NCI-H748 (cell line): ENCODE measurements at regions not wholly inside any gene's neighbourhood (a gene's known extent, or its start where the extent isn't known, plus 50 kb on each side); places are given as distances from the start of the nearest gene placed in this dataset.
"Not testable (repeated sequence)": the region's sequence is repeated elsewhere in the genome, so short reads cannot be mapped to it uniquely, and the experiment has no call there.

ENCODE experiments used
- DNase-seq: peaks from one replicate; lab custom pipeline; 2025; ENCODE audit not compliant: unreplicated experiment; lab: John Stamatoyannopoulos, UW

- DNase-seq = no peak
Measured at GRCh38 chr9:115444959-115445358, 327.0 kb upstream of the TNC start.

DNA sequence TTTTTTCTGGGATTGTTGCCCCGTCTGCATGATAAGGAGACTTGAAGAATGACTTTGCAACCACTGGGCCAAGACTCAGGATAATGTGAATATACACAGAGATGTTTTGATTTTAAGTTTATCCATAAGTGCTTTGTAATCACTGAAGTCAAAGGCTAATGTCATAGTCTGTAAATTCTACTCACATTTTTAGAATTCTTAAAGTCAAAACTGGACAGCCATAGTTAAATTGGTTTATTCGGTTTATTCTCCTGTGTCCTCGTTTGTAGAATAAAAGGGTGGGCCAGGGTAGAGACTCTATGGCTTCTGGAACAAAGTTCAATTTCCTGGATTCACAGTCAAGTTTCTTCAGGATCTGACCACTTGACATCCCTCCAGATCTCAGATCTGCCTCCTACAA is 327.7 kb upstream of the TNC start:
- DNase-seq = no peak

DNA sequence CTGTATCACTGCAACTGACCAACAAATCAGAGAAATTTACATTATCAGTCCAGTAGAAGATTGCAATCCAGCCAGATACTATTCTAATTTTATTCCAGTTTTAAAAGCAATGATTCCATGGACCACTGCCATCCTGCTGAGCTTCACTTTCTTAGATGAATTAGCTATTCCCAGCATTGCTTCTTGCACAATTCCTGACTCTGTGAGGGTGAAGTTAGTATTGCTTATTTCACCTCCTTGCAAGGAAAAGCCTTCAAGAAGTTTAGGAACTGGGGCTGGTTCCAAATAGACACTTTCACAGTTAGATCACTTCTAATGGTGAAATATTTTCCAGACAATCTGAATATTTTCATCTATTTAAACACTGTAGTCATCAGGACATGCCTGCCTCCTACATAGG is 338.6 kb upstream of the TNC start:
- no peak for DNase-seq

DNA sequence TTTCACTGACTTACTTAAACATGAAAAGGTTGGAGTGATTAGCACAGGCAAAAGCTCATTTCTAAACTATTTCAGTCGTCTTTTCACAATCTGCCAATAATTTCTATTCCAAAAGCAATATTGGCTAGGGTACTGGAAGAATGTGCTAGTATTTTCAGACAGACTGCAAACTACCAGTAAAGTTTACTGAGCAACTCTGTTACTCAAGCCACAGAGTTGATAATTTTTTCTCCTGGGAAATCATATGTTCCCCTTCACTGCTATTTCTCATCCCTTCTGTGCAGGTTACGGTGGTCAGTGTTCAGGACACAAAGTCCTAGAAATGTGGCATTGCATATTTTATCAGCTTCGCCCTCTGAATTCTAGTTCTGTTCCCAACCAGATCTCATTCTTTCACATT is 343.3 kb upstream of the TNC start:
- DNase-seq = no peak

- no peak for DNase-seq
Measured at GRCh38 chr9:115462623-115463022, 344.7 kb upstream of the TNC start.

- no peak for DNase-seq
Measured at GRCh38 chr9:115466756-115467155, 348.8 kb upstream of the TNC start.

GRCh38 chr9:115469841-115470240 is 351.9 kb upstream of the TNC start:
- DNase-seq = no peak

GRCh38 chr9:115473032-115473431 is 355.1 kb upstream of the TNC start:
- not testable (repeated sequence) for DNase-seq

- DNase-seq = no peak
Measured at GRCh38 chr9:115481769-115482168, 363.8 kb upstream of the TNC start.

GRCh38 chr9:115482747-115483146 is 364.8 kb upstream of the TNC start:
- no peak for DNase-seq

DNA sequence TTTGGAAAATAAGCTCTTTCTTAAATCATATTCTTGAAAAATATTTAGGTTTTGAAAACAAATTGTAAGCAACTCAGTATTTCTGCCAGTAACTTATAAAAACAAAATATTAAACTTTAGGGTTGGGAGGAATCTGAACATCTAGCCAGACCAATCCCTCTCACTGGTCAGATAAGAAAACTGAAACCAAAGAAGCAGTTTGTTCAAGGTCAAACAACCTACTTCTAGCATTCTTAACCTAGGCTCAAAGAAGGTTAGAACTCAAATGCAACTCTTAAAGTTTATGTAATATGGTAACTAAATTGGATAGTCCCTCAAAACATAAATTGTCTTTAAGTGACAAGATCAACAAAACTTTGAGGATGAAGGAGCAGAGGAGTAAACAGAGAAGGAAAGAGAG is 374.9 kb upstream of the TNC start:
- DNase-seq = no peak

GRCh38 chr9:115494393-115494792 is 376.4 kb upstream of the TNC start:
- no peak for DNase-seq

GRCh38 chr9:115495052-115495635 is 377.2 kb upstream of the TNC start:
- peak; percentile 80 for DNase-seq

- DNase-seq = no peak
Measured at GRCh38 chr9:115495836-115496235, 377.9 kb upstream of the TNC start.

DNA sequence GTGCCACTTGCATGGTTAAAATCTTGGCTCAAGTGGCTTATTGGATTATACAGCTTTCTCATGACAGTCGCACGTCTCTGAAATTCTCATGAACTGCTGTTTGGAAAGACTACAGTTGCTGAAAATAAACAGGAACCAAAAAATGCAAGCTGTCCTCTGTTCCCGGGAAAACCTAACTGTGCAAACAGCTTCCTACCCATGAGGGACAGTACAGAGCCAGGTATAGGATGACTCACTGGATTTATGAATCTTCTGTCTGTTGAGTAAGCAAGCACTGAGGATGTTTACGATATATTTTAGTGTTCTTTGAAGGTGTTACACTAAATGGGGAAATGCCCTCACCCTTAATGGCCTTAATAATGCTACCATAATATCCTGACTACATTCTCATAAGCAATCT is 380.3 kb upstream of the TNC start:
- no peak for DNase-seq

- DNase-seq = no peak
Measured at GRCh38 chr9:115507148-115507547, 389.2 kb upstream of the TNC start.

- no peak for DNase-seq
Measured at GRCh38 chr9:115513148-115513547, 395.2 kb upstream of the TNC start.

GRCh38 chr9:115514454-115514853 is 396.5 kb upstream of the TNC start:
- no peak for DNase-seq

- DNase-seq = no peak
Measured at GRCh38 chr9:115517335-115518075, 399.5 kb upstream of the TNC start.

- no peak for DNase-seq
Measured at GRCh38 chr9:115520646-115521045, 402.7 kb upstream of the TNC start.

GRCh38 chr9:115522912-115523311 is 405.0 kb upstream of the TNC start:
- DNase-seq = no peak

DNA sequence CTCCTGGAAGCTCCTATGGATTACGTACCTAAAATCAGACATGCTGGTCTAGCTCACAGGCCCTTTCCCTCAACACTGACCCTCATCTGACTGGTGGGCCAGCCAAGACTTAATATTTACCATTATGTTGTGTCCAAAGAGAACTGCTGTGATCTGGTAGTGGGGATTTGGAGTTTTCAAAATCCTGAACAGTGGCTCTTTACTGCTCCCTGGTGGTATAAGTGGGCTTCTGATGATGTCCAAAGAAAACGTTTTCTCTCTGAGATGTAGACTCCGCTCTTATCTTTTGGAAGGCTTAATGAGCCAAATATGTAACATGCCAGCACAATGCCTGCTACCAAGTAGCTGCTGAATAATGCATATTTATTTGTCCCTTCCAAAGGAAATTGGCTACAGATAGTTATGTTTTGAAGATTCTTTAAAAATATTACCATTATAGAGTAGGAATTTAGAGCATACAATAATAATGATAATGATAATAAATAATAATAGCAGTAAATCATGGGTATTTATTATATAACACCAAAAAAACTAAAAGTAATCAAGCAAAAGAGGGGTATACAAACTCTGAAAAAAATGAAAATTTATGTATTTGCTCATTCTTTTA is 406.6 kb upstream of the TNC start:
- peak; percentile 70 for DNase-seq
